GM12878 (cell line): ENCODE measurements at regions not wholly inside any gene's neighbourhood (a gene's known extent, or its start where the extent isn't known, plus 50 kb on each side); places are given as distances from the start of the nearest gene placed in this dataset.

Experiments used
- ATAC-seq: fragments of 200-7000 bp; cut with Tn5 transposase; 3 replicates; pipeline ENCODE4 v1.9.1; 2020; ENCODE audit warnings: mild to moderate bottlenecking, moderate library complexity
- BruUV-seq: library from RNA; stranded (reverse); fragments of 400-500 nt; replicated peaks from 2 replicates; lab custom pipeline; 2021; lab: Mats Ljungman, UMichigan
- CTCF ChIA-PET: fragments of 300-600 bp; sonication (Branson Sonifier 250); formaldehyde crosslinking; extraction: SDS; loops from one replicate; lab custom pipeline; 2021; ENCODE audit warnings: inconsistent platforms; lab: Yijun Ruan, JAX
- POLR2A ChIA-PET: fragments of 350-600 bp; formaldehyde crosslinking; extraction: SDS; loops from one replicate; lab custom pipeline; 2021; ENCODE audit warnings: inconsistent platforms; lab: Charles Lee
- RAD21 ChIA-PET: fragments of 300-600 bp; sonication (Branson Sonifier 250); formaldehyde crosslinking; loops from one replicate; lab custom pipeline; 2023; ENCODE audit warnings: antibody characterized with exemption; ENCODE audit not compliant: unreplicated experiment; lab: Charles Lee
- SMC1A ChIA-PET: fragments of 300-600 bp; sonication (Branson Sonifier 250); formaldehyde crosslinking; loops from one replicate; lab custom pipeline; 2023; ENCODE audit not compliant: unreplicated experiment, uncharacterized antibody; lab: Charles Lee
- DNase-seq: peaks from one replicate; pipeline ENCODE4 v3.0.0-alpha.2; 2011; ENCODE audit warnings: low read depth, low spot score
- FAIRE-seq: peaks from 3 replicates; lab custom pipeline; 2011; peaks lifted over from hg19 to GRCh38; lab: Jason Lieb, UNC
- H2AFZ ChIP-seq: 2 replicates; pipeline ENCODE4 v1.6.0; 2011; ENCODE audit warnings: low read depth, low read length, control low read depth; ENCODE audit not compliant: control insufficient read depth
- H3K27ac ChIP-seq: 2 replicates; pipeline ENCODE4 v1.5.1; 2011; ENCODE audit warnings: control low read depth; ENCODE audit not compliant: control insufficient read depth, insufficient read depth
- H3K27me3 ChIP-seq, 2 experiments: replicated peaks in 1 of 2; 2 replicates each; pipeline versions ENCODE4 v1.6.0 to v1.6.1; 2011; ENCODE audit warnings: low read length in 1 of 2; ENCODE audit not compliant: control insufficient read depth in 2 of 2, insufficient read depth in 2 of 2
- H3K36me3 ChIP-seq, 2 experiments: 2 replicates each; pipeline ENCODE4 v1.5.1; 2011; ENCODE audit warnings: low read length in 1 of 2; ENCODE audit not compliant: control insufficient read depth in 2 of 2, insufficient read depth in 2 of 2
- H3K4me1 ChIP-seq: 2 replicates; pipeline ENCODE4 v1.6.1; 2011; ENCODE audit warnings: mild to moderate bottlenecking, low read length, moderate library complexity, mixed read lengths; ENCODE audit not compliant: control insufficient read depth, insufficient read depth
- H3K4me2 ChIP-seq: 2 replicates; pipeline ENCODE4 v1.6.0; 2011; ENCODE audit warnings: control low read depth; ENCODE audit not compliant: control insufficient read depth, insufficient read depth
- H3K4me3 ChIP-seq: fragments of 200-600 bp; sonication (generic); 2 replicates; pipeline ENCODE4 v1.5.1; 2016
- H3K79me2 ChIP-seq: 2 replicates; pipeline ENCODE4 v1.6.0; 2011; ENCODE audit warnings: low read length; ENCODE audit not compliant: control insufficient read depth, insufficient read depth
- H3K9ac ChIP-seq: 2 replicates; pipeline ENCODE4 v1.8.0; 2011; ENCODE audit warnings: low read length, control low read depth, mixed read lengths; ENCODE audit not compliant: control insufficient read depth, insufficient read depth
- H3K9me3 ChIP-seq: replicated peaks from 3 replicates; pipeline ENCODE4 v1.5.1; 2011; ENCODE audit warnings: mild to moderate bottlenecking, low read length; ENCODE audit not compliant: control insufficient read depth, insufficient read depth
- H4K20me1 ChIP-seq: 2 replicates; pipeline ENCODE4 v1.6.0; 2011; ENCODE audit not compliant: control insufficient read depth, insufficient read depth
- BCLAF1 ChIP-seq: fragments of 450-650 bp; IDR thresholded peaks from 2 replicates; pipeline ENCODE4 v1.6.1; 2017; ENCODE audit warnings: antibody characterized with exemption, mild to moderate bottlenecking, moderate library complexity
- EZH2 ChIP-seq: IDR thresholded peaks from 2 replicates; pipeline ENCODE4 v1.6.1; 2012; ENCODE audit warnings: low read depth, mild to moderate bottlenecking, control low read depth, inconsistent platforms, low read length, borderline replicate concordance; ENCODE audit not compliant: control insufficient read depth
- MEF2B ChIP-seq: fragments of 450-650 bp; IDR thresholded peaks from 2 replicates; pipeline ENCODE4 v1.6.1; 2018; ENCODE audit warnings: mild to moderate bottlenecking, moderate library complexity; ENCODE audit not compliant: partially characterized antibody, poor library complexity, severe bottlenecking
- POLR2AphosphoS5 ChIP-seq: IDR thresholded peaks from 2 replicates; pipeline ENCODE4 v1.6.1; 2011; ENCODE audit warnings: mild to moderate bottlenecking, low read length, inconsistent platforms
- RCOR1 ChIP-seq: conservative IDR thresholded peaks from 2 replicates; pipeline ENCODE4 v1.6.1; 2012; ENCODE audit warnings: low read depth, low read length, improper control_type of control experiment
- RELB ChIP-seq: fragments of 450-650 bp; IDR thresholded peaks from 2 replicates; pipeline ENCODE4 v1.6.1; 2017; ENCODE audit warnings: low read depth, mild to moderate bottlenecking, moderate library complexity
- TARDBP ChIP-seq: IDR thresholded peaks from 2 replicates; pipeline ENCODE4 v1.6.1; 2016; ENCODE audit warnings: borderline replicate concordance
- ZBTB40 ChIP-seq: fragments of 450-650 bp; IDR thresholded peaks from 2 replicates; pipeline ENCODE4 v1.6.1; 2016; ENCODE audit warnings: mild to moderate bottlenecking, moderate library complexity, borderline replicate concordance
- WGBS: methylation state at CpG from one replicate; pipeline ENCODE4 v1.1.6; 2016; ENCODE audit warnings: low lambda C conversion rate; ENCODE audit not compliant: insufficient replicate concordance, insufficient coverage; ENCODE audit errors: missing lambda C conversion rate; 5-methylcytosine and 5-hydroxymethylcytosine counted together
- in situ Hi-C: fragments of 300-500 bp; cut with MboI; formaldehyde crosslinking; loops from 9 replicates; pipeline ENCODE4 v1.14.3; 2018; ENCODE audit warnings: mixed read lengths
- intact Hi-C: fragments of 100-400 bp; cut with micrococcal nuclease; formaldehyde crosslinking; loops from one replicate; pipeline ENCODE4 v1.14.2; 2022; ENCODE audit not compliant: unreplicated experiment

- Histone ChIP-seq H3K4me3 (no peak overlapping the region), H2AFZ (no peak overlapping the region), H3K27me3 (no peaks in the 10 kb centered on the region), H3K9me3 (no peaks in the 10 kb centered on the region), H3K4me1 (no peaks in the 10 kb centered on the region), H3K79me2 (no peaks in the 10 kb centered on the region), H3K36me3 (no peaks in the 10 kb centered on the region), H3K4me2 (no peak overlapping the region), H3K9ac (no peak overlapping the region), H4K20me1 (no peaks in the 10 kb centered on the region), H3K27ac (no peak overlapping the region)
- no TSS peak for BruUV-seq
- FAIRE-seq, result no peak
- RAD21 ChIA-PET, result no interaction called here
- WGBS, result 29% methylated on average over 4 of the region's 4 CpGs
- SMC1A ChIA-PET, result no interaction called here
- in situ Hi-C loops, result no loop called here
- no peak for ATAC-seq
- no peak for DNase-seq
- TF ChIP-seq RCOR1 (no peak), EZH2 (no peak), RELB (no peak), TARDBP (no peak), MEF2B (no peak), POLR2AphosphoS5 (no peak), BCLAF1 (no peak), ZBTB40 (no peak)
- POLR2A ChIA-PET, result no interaction called here
- intact Hi-C loops, result no loop called here
- CTCF ChIA-PET, result no interaction called here
Observed at GRCh38 chr1:14452551-14452950, 145.9 kb upstream of the KAZN start.
